WTC11 (cell line): ENCODE measurements at regions not wholly inside any gene's neighbourhood (a gene's known extent, or its start where the extent isn't known, plus 50 kb on each side); places are given as distances from the start of the nearest gene placed in this dataset.

Source experiments
- ATAC-seq: fragments of 200-7000 bp; cut with Tn5 transposase; 2 replicates; pipeline ENCODE4 v1.10.0; 2021; ENCODE audit warnings: mild to moderate bottlenecking, moderate library complexity
- CTCF ChIA-PET: fragments of 300-600 bp; sonication (Branson Sonifier 250); formaldehyde crosslinking; loops from one replicate; lab custom pipeline; 2021; ENCODE audit warnings: antibody characterized with exemption; lab: Charles Lee
- POLR2A ChIA-PET: fragments of 350-600 bp; sonication (Branson Sonifier 250); formaldehyde crosslinking; loops from one replicate; lab custom pipeline; 2021; ENCODE audit warnings: antibody characterized with exemption; lab: Charles Lee
- DNase-seq: peaks from one replicate; pipeline ENCODE4 v3.0.0; 2021; ENCODE audit warnings: low spot score
- H3K27ac Mint-ChIP-seq: 2 replicates; pipeline ENCODE4 v1.8.0; 2021; ENCODE audit warnings: mixed read lengths
- H3K27me3 Mint-ChIP-seq: 2 replicates; pipeline ENCODE4 v1.8.0; 2021; ENCODE audit warnings: low read depth, mild to moderate bottlenecking, moderate library complexity, mixed read lengths
- H3K36me3 Mint-ChIP-seq: 2 replicates; pipeline ENCODE4 v1.8.0; 2021; ENCODE audit warnings: mixed read lengths
- H3K4me1 Mint-ChIP-seq: 2 replicates; pipeline ENCODE4 v1.8.0; 2022; ENCODE audit warnings: mixed read lengths
- H3K4me3 Mint-ChIP-seq: 2 replicates; pipeline ENCODE4 v1.8.0; 2021; ENCODE audit warnings: mild to moderate bottlenecking, moderate library complexity, mixed read lengths
- H3K9me3 Mint-ChIP-seq: 2 replicates; pipeline ENCODE4 v1.8.0; 2021; ENCODE audit warnings: mixed read lengths
- ATF1 ChIP-seq: sonication (generic); formaldehyde crosslinking; IDR thresholded peaks from 2 replicates; pipeline ENCODE4 v1.8.1; 2023; ENCODE audit warnings: mild to moderate bottlenecking, moderate library complexity, missing genetic modification reagents
- ATF6 ChIP-seq: sonication (generic); formaldehyde crosslinking; IDR thresholded peaks from 2 replicates; pipeline ENCODE4 v1.8.1; 2023; ENCODE audit warnings: mild to moderate bottlenecking, missing genetic modification reagents
- CREM ChIP-seq: sonication (generic); formaldehyde crosslinking; IDR thresholded peaks from 2 replicates; pipeline ENCODE4 v1.8.1; 2022; ENCODE audit warnings: mild to moderate bottlenecking, missing genetic modification reagents, moderate library complexity
- FOXP1 ChIP-seq: sonication (generic); formaldehyde crosslinking; IDR thresholded peaks from 2 replicates; pipeline ENCODE4 v1.8.0; 2022; ENCODE audit warnings: missing genetic modification reagents, mild to moderate bottlenecking, moderate library complexity, borderline replicate concordance
- GABPB1 ChIP-seq: sonication (generic); formaldehyde crosslinking; IDR thresholded peaks from 2 replicates; pipeline ENCODE4 v1.8.1; 2023; ENCODE audit warnings: mild to moderate bottlenecking, missing genetic modification reagents
- GTF2I ChIP-seq: fragments of 250-450 bp; sonication (Bioruptor Pico); conservative IDR thresholded peaks from 2 replicates; pipeline ENCODE4 v1.4.0; 2021; ENCODE audit warnings: mild to moderate bottlenecking
- HMGA2 ChIP-seq: fragments of 250-450 bp; sonication (Bioruptor Pico); IDR thresholded peaks from 2 replicates; pipeline ENCODE4 v1.4.0; 2021; ENCODE audit warnings: mild to moderate bottlenecking, moderate library complexity
- JAZF1 ChIP-seq: fragments of 250-450 bp; sonication (Bioruptor Pico); IDR thresholded peaks from 2 replicates; pipeline ENCODE4 v1.9.0; 2021; ENCODE audit warnings: moderate library complexity, mild to moderate bottlenecking, inconsistent platforms
- NFYB ChIP-seq: sonication (generic); formaldehyde crosslinking; conservative IDR thresholded peaks from 2 replicates; pipeline ENCODE4 v1.8.0; 2022; ENCODE audit warnings: low read depth, missing genetic modification reagents
- NR2C2 ChIP-seq: sonication (generic); formaldehyde crosslinking; IDR thresholded peaks from 2 replicates; pipeline ENCODE4 v1.8.0; 2022; ENCODE audit warnings: mild to moderate bottlenecking, missing genetic modification reagents
- OVOL2 ChIP-seq: fragments of 250-450 bp; sonication (Bioruptor Pico); IDR thresholded peaks from 2 replicates; pipeline ENCODE4 v1.9.0; 2021; ENCODE audit warnings: mild to moderate bottlenecking, borderline replicate concordance
- RORB ChIP-seq: fragments of 250-450 bp; sonication (Bioruptor Pico); IDR thresholded peaks from 2 replicates; pipeline ENCODE4 v1.9.0; 2021; ENCODE audit warnings: mild to moderate bottlenecking
- SMAD4 ChIP-seq: sonication (generic); formaldehyde crosslinking; IDR thresholded peaks from 2 replicates; pipeline ENCODE4 v1.8.0; 2022; ENCODE audit warnings: mild to moderate bottlenecking, missing genetic modification reagents
- TEAD1 ChIP-seq: sonication (generic); formaldehyde crosslinking; IDR thresholded peaks from 2 replicates; pipeline ENCODE4 v1.8.0; 2022; ENCODE audit warnings: mild to moderate bottlenecking, missing genetic modification reagents
- TP53 ChIP-seq: sonication (generic); formaldehyde crosslinking; IDR thresholded peaks from 2 replicates; pipeline ENCODE4 v1.8.1; 2023; ENCODE audit warnings: mild to moderate bottlenecking, missing genetic modification reagents
- TF ChIP-seq, protein P1 (sequence below): fragments of 250-450 bp; sonication (Bioruptor Pico); IDR thresholded peaks from 2 replicates; pipeline ENCODE4 v1.9.0; 2021; ENCODE audit warnings: mild to moderate bottlenecking
- TF ChIP-seq, protein P2 (sequence below): sonication (generic); formaldehyde crosslinking; IDR thresholded peaks from 2 replicates; pipeline ENCODE4 v1.8.1; 2022; ENCODE audit warnings: low read depth, mild to moderate bottlenecking, moderate library complexity, missing genetic modification reagents, borderline replicate concordance
- TF ChIP-seq, protein P3 (sequence below): sonication (generic); formaldehyde crosslinking; IDR thresholded peaks from 2 replicates; pipeline ENCODE4 v1.8.1; 2023; ENCODE audit warnings: mild to moderate bottlenecking, moderate library complexity, missing genetic modification reagents
- TF ChIP-seq, protein P4 (sequence below): fragments of 250-450 bp; sonication (Bioruptor Pico); IDR thresholded peaks from 2 replicates; pipeline ENCODE4 v2.1.2; 2022; ENCODE audit warnings: mild to moderate bottlenecking, moderate library complexity
- TF ChIP-seq, protein P5 (sequence below): sonication (generic); formaldehyde crosslinking; IDR thresholded peaks from 2 replicates; pipeline ENCODE4 v1.8.0; 2022; ENCODE audit warnings: mild to moderate bottlenecking, missing genetic modification reagents

GRCh38 chr19:31834070-31834469 is 484.8 kb upstream of the TSHZ3 start:
- Mint-ChIP-seq H3K27ac (no peak overlapping the region), H3K27me3 (peaks cover 2% of the 10 kb centered on the region; the same call in 1 of the 2 replicates), H3K9me3 (peaks cover 32% of the 10 kb centered on the region), H3K36me3 (no peaks in the 10 kb centered on the region), H3K4me1 (peaks cover 4% of the 10 kb centered on the region; the same call in 1 of the 2 replicates), H3K4me3 (no peak overlapping the region)
- CTCF ChIA-PET, result no interaction called here
- POLR2A ChIA-PET, result interaction anchor here (0.5 kb wide), 1 partner anchor 20 kb away, joined by 3 read pairs; no protein-coding TSS in a partner anchor
- ATAC-seq, result no peak
- no peak for DNase-seq
- TF ChIP-seq HMGA2 (CRISPR knock-in tag) (no peak), GABPB1 (CRISPR knock-in tag) (no peak), CREM (CRISPR knock-in tag) (no peak), NFYB (CRISPR knock-in tag) (no peak), RORB (CRISPR knock-in tag) (no peak), FOXP1 (CRISPR knock-in tag) (no peak), OVOL2 (CRISPR knock-in tag) (no peak), NR2C2 (CRISPR knock-in tag) (no peak)
- TF ChIP-seq, protein P1, sequence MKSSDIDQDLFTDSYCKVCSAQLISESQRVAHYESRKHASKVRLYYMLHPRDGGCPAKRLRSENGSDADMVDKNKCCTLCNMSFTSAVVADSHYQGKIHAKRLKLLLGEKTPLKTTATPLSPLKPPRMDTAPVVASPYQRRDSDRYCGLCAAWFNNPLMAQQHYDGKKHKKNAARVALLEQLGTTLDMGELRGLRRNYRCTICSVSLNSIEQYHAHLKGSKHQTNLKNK, result no peak

- ChIA-PET CTCF (interaction anchor here (1.4 to 1.5 kb wide), 2 partner anchors 481 to 784 kb away, joined by 3 read pairs; no protein-coding TSS in a partner anchor), POLR2A (no interaction called here)
- H3K36me3 Mint-ChIP-seq, result peaks cover 10% of the 10 kb centered on the region
- peaks cover 4% of the 10 kb centered on the region; the same call in 1 of the 2 replicates for H3K4me1 Mint-ChIP-seq
- no peak for ATAC-seq
- H3K27ac Mint-ChIP-seq, result no peak overlapping the region
- DNase-seq, result no peak
- H3K27me3 Mint-ChIP-seq, result peaks cover 4% of the 10 kb centered on the region
- H3K9me3 Mint-ChIP-seq, result peaks cover 49% of the 10 kb centered on the region
- no peak overlapping the region for H3K4me3 Mint-ChIP-seq
- TF ChIP-seq, protein P2, sequence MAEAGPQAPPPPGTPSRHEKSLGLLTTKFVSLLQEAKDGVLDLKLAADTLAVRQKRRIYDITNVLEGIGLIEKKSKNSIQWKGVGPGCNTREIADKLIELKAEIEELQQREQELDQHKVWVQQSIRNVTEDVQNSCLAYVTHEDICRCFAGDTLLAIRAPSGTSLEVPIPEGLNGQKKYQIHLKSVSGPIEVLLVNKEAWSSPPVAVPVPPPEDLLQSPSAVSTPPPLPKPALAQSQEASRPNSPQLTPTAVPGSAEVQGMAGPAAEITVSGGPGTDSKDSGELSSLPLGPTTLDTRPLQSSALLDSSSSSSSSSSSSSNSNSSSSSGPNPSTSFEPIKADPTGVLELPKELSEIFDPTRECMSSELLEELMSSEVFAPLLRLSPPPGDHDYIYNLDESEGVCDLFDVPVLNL (CRISPR knock-in tag), result no peak
- TF ChIP-seq, protein P3, sequence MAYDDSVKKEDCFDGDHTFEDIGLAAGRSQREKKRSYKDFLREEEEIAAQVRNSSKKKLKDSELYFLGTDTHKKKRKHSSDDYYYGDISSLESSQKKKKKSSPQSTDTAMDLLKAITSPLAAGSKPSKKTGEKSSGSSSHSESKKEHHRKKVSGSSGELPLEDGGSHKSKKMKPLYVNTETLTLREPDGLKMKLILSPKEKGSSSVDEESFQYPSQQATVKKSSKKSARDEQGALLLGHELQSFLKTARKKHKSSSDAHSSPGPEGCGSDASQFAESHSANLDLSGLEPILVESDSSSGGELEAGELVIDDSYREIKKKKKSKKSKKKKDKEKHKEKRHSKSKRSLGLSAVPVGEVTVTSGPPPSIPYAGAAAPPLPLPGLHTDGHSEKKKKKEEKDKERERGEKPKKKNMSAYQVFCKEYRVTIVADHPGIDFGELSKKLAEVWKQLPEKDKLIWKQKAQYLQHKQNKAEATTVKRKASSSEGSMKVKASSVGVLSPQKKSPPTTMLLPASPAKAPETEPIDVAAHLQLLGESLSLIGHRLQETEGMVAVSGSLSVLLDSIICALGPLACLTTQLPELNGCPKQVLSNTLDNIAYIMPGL (CRISPR knock-in tag), result no peak
- TF ChIP-seq, protein P4, sequence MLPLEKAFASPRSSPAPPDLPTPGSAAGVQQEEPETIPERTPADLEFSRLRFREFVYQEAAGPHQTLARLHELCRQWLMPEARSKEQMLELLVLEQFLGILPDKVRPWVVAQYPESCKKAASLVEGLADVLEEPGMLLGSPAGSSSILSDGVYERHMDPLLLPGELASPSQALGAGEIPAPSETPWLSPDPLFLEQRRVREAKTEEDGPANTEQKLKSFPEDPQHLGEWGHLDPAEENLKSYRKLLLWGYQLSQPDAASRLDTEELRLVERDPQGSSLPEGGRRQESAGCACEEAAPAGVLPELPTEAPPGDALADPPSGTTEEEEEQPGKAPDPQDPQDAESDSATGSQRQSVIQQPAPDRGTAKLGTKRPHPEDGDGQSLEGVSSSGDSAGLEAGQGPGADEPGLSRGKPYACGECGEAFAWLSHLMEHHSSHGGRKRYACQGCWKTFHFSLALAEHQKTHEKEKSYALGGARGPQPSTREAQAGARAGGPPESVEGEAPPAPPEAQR (CRISPR knock-in tag), result no peak
- TF ChIP-seq ATF1 (CRISPR knock-in tag) (no peak), TP53 (CRISPR knock-in tag) (no peak), SMAD4 (CRISPR knock-in tag) (no peak), ATF6 (CRISPR knock-in tag) (no peak), TEAD1 (CRISPR knock-in tag) (no peak), GTF2I (CRISPR knock-in tag) (no peak), CREM (CRISPR knock-in tag) (no peak), JAZF1 (CRISPR knock-in tag) (no peak)
- TF ChIP-seq, protein P5, sequence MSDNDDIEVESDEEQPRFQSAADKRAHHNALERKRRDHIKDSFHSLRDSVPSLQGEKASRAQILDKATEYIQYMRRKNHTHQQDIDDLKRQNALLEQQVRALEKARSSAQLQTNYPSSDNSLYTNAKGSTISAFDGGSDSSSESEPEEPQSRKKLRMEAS (CRISPR knock-in tag), result no peak
These were observed 489.1 kb upstream of the TSHZ3 start for GRCh38 chr19:31838163-31838815.
